CD4-positive, alpha-beta T cell treated with Interleukin-17A for 1 hour (primary cell): ENCODE measurements at regions not wholly inside any gene's neighbourhood (a gene's known extent, or its start where the extent isn't known, plus 50 kb on each side); places are given as distances from the start of the nearest gene placed in this dataset.
A peak's percentile ranks its signal among the peaks of the same experiment; 100 is the strongest.

ENCODE experiments used
- DNase-seq: peaks from one replicate; pipeline ENCODE4 v3.0.0-alpha.2; 2020

DNA sequence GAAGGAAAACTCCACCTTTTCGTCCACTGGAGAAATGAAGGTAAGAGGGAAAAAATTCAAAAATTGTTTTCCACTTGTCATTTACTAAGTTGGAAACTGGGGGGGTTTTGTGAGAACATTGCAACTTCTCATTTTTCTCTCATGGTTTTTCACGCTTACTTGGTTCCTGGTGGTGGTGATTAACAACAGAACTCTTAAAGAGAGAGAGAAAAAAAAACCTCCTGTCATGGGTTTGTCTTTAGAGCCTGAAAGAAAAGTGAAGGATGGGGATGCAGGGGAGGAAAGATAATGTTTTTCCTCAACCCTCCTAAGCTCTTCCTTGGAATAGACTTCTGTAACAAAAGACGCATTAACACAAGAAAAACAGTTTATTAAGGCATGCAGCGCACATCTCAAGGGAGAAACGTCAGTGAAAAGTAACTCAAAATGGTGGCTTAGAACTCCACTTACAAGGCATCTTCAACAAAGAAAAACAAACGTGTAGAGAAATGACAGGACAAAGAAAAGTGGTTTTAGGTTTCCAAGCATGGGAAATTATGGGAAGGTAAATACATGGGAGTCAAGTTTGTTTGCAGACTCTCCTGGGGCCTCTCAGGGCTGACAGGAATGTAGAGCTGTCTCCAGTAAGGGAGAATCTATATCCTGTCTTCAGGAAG, 81.9 kb upstream of the ATF7IP start:
- no peak for DNase-seq

DNA sequence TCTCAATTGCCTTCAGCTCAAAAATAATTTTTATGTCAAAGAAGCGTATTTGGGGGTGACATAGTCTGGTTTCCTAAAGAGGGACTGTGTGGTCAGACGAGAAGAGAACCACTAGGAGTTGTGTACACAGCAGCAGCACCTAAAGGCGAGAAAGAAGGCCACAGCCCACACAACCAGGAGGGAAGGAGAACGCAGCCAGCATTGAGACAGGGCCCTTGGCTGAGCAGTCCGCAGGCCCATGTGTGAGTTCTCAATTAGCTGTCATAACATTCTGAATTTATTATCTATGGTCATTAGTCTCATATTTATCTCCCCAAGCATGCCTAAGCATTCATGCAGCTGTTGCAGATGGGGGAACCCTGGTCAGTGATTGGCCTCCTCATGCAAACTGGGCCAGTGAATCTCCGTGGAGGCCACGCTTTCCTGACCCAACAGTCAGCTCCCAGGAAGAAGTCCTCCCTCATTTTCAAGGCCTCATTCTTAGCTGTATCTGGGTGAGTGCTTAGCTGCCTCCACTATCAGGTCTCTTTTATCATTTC, 81.2 kb upstream of the ATF7IP start:
- DNase-seq = no peak

DNA sequence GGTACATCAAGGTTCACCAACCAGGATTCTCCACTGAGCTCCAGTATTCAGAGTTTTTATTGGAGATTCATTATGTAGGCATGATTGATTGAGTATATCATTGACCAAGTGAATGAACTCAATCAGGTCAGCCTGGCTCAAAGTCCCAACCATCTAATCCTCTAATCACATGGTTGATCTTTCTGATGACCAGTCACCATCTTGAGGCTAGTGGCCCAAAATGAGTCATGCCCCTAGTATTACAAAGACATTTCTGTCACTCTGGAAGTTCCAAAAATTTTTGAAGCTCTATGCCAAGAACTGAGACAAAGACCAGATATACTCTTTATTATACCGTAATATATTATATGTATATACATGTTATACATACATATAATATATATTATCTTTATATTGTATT, 75.9 kb upstream of the ATF7IP start:
- DNase-seq = no peak

DNA sequence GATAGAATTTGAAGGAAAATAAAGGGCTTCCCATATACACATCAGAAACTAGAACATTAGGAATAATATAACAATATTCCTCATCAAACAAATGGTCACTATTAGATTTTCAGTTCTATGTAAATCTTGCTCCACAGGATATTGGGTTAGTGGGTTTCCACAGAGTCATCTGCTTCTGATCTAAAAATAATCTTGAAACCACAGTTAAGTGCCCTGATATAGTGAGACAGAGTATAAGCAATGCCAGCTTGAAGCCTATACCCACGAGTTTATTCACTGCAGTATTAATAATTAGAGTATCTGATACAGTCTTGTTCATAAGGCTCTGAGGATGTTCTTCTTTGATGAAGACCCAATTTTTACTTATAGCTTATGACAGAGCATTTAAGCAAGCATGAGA, 74.5 kb upstream of the ATF7IP start:
- DNase-seq = no peak

DNA sequence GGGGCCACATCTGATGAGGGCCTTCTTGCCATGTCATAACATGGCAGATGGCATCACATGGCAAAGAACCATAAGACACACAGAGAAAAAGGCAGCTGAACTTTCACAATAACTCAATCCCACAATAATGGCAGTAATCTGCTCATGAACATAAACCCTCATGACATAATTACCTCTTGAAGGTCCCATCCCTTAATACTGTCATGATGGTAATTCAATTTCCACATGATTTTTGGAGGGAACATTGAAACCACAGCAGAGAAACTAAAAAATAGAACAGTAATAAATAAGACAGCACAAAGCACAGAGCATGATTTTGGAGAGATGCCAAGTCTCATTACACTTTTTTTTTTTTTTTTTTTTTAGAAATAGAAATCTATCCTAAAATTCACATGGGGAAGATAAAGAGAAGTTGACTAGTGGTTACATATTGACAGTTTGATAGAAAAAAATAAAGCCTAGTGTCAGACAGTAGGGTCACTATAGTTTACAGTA, 61.8 kb upstream of the ATF7IP start:
- no peak for DNase-seq

DNA sequence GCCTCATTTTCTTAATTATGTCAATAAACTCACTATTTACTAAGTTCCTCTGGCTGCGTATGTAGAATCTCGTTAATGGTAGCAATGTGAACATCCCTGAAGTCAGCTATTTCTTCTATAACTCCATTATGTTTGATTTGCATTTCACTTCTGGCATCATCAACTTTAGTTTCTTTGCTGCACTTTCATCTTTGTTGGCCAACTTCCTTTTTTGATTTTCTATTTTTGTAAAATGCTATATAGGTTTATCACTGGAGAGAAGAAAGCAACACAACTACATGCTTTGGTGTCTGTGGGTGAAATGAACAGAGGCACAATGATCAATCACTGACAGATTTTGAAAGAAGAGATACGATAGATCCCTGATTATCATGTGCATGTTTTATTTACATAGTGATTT, 58.5 kb upstream of the ATF7IP start:
- no peak for DNase-seq

DNA sequence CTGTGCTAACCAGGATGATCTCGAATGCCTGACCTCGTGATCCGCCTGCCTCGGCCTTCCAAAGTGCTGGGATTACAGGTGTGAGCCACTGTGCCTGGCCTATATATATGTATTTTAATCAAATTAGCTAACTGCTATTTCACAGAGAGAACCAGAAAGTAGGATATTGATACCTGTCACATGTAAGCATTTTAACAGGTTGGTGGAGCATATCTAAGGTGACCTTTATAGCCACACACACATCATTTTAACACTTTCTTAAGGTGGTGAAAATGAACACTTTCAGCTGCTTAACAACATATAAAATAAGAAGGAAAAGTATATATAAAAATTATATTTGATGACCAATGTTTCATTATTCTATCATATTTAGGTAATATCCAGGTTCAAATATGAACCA, 57.0 kb upstream of the ATF7IP start:
- no peak for DNase-seq

DNA sequence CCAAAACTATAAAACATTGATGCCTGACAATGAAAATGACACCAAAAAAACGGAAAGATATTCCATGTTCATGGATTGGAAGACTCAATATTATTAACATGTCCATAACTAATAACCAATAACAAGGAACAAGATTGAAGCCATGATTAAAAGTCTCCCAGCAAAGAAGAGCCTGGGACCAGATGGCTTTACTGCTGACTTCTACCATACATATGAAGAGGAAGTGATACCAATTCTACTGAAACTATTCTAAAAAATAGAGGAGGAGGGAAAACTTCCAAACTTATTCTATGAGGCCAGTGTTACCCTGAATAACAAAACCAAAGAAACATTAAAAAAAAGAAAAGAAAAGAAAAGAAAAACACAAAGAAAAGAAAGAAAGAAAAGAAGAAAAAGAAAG, 54.6 kb upstream of the ATF7IP start:
- DNase-seq = no peak

DNA sequence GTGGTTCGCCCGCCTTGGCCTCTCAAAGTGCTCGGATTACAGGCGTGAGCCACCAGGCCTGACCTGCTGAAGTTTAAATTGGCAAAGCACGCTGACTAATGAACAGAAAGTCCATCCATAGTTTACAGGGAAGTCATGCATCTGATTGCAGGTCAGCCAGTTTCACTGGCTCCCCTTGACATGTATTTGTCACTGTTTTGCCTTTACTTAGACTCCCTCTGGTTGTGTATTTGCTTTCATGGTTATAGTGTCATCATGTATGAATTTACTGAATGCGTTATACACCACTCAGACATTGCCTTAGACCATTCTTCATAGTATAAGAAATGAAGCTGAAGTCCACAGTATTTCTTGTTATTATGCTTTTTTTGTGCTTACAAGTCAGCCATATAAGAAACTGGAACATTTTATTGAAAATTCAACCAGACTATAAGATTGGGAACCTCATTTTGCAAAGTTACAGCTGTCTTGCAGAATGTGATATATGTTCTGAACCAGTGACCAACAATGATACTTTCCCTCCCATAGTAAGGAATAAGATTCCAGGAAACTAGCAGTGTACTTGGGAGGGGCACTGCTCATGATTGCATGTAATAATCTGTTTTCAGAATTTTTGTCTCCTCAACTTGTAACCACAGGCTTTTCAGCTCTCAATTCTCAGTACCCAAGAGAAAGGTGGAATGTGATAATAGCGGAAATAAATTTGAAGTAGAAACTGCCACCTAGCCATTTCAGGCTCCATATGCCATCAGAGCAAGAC, 51.9 kb upstream of the ATF7IP start:
- no peak for DNase-seq

DNA sequence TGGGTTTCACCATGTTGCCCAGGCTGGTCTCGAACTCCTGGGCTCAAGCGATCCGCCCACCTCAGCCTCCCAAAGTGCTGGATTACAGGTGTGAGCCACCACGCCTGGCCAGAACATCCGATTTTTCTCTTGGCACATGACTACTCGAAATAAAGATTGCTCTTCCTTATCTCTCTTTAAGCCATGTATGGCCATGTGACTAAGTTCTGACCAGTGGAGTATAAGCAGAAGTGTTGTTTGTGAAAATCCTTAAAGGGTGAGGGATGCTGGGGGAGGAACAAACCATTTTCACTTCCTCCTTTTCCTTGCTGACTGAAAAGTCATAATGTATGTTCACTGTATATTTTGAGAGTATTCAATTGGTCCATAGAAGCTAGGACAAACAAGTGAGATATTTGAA, 50.7 kb upstream of the ATF7IP start:
- peak; percentile 6 for DNase-seq

DNA sequence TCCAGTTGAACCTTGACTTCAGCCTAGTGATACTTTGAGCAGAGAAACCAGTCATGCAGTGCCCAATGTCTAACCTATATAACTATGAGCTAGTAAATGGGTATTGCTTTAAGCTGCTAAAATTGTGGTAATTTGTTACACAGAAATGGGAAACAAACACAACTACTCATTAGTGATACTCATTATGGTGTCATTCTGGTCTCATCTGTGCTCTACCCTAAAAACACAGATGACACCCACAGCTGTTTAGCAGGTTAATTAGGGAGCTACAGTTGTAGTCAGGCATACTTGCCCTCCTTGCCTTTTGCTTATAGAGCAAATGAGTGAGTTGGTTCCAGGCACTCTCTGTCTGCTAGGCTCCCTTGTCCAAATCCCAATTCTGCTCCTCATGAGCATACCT, 50.0 kb upstream of the ATF7IP start:
- no peak for DNase-seq
